Natural killer cell (primary cell): ENCODE measurements at regions not wholly inside any gene's neighbourhood (a gene's known extent, or its start where the extent isn't known, plus 50 kb on each side); places are given as distances from the start of the nearest gene placed in this dataset.

Source experiments
- ATAC-seq, 3 donors: fragments of 150-1000 bp in 2 of 3; fragments of 200-7000 bp in 1 of 3; cut with Tn5 transposase; 1 replicate in 1 of 3; 2 replicates in 2 of 3; pipeline ENCODE4 v1.10.0; 2021; ENCODE audit warnings: mild to moderate bottlenecking in 2 of 3, moderate library complexity in 2 of 3
- DNase-seq, 2 donors: peaks; one replicate each; pipeline versions ENCODE4 v3.0.0 to v3.0.0-alpha.2; 2013 to 2021; ENCODE audit warnings: mixed read lengths in 1 of 2
- H3K27ac ChIP-seq: one replicate; pipeline ENCODE4 v1.5.1; 2013; ENCODE audit warnings: mild to moderate bottlenecking, low read length
- H3K27me3 ChIP-seq: one replicate; pipeline ENCODE4 v1.6.1; 2013; ENCODE audit warnings: low read length; ENCODE audit not compliant: control insufficient read depth, insufficient read depth
- H3K36me3 ChIP-seq: one replicate; pipeline ENCODE4 v1.6.1; 2013; ENCODE audit warnings: low read length; ENCODE audit not compliant: control insufficient read depth, insufficient read depth
- H3K4me1 ChIP-seq: one replicate; pipeline ENCODE4 v1.6.1; 2013; ENCODE audit warnings: low read length; ENCODE audit not compliant: control insufficient read depth, insufficient read depth
- H3K4me3 ChIP-seq: one replicate; pipeline ENCODE4 v1.5.1; 2013; ENCODE audit warnings: low read length
- H3K9me3 ChIP-seq: one replicate; pipeline ENCODE4 v1.6.1; 2013; ENCODE audit warnings: low read length; ENCODE audit not compliant: control insufficient read depth, insufficient read depth
- H3K27ac Mint-ChIP-seq, 2 donors: one replicate each; pipeline ENCODE4 v1.8.0; 2022; ENCODE audit warnings: mild to moderate bottlenecking in 2 of 2, mixed read lengths in 2 of 2, moderate library complexity in 1 of 2
- H3K27me3 Mint-ChIP-seq, 2 donors: one replicate each; pipeline ENCODE4 v1.8.0; 2022; ENCODE audit warnings: low read depth in 2 of 2, mixed read lengths in 2 of 2
- H3K36me3 Mint-ChIP-seq: one replicate; pipeline ENCODE4 v1.8.0; 2022; ENCODE audit warnings: mixed read lengths
- H3K4me1 Mint-ChIP-seq, 2 donors: one replicate each; pipeline ENCODE4 v1.8.0; 2022; ENCODE audit warnings: mixed read lengths in 2 of 2
- H3K4me3 Mint-ChIP-seq: one replicate; pipeline ENCODE4 v1.8.0; 2022; ENCODE audit warnings: mild to moderate bottlenecking, moderate library complexity, mixed read lengths
- H3K9me3 Mint-ChIP-seq, 2 donors: one replicate each; pipeline ENCODE4 v1.8.0; 2022; ENCODE audit warnings: mixed read lengths in 2 of 2
- WGBS: methylation state at CpG from one replicate; pipeline ENCODE4 v1.1.7; 2013; ENCODE audit warnings: missing lambda C conversion rate; ENCODE audit not compliant: insufficient coverage; 5-methylcytosine and 5-hydroxymethylcytosine counted together
- intact Hi-C: fragments of 100-400 bp; cut with micrococcal nuclease; formaldehyde crosslinking; loops from one replicate; pipeline ENCODE4 v1.14.2; 2022
- TF ChIP-seq, protein P1 (sequence below): fragments of 200-600 bp; IDR thresholded peaks from one replicate; pipeline ENCODE4 v1.8.0; 2022; ENCODE audit warnings: antibody characterized with exemption

DNA sequence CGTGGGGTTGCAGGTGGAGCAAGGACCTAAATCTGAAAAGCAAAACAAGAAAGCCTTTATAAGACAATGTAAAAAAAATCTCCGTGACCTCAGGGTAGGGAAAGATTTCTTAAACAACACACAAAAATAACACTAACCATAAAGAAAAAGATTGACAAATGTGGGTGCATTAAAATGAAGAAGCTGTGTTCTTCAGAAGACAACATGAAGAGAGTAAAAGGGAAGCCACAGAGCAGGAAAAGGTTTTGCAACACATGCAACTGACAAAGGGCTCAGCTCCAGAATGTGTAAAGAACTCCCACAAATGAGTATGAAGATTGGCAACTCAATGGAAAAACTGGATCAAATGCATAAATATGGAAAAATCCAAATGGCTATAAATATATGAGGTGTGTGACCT lies 74.2 kb downstream of the MAGEF1 start:
- Mint-ChIP-seq H3K27ac (no peak overlapping the region), H3K36me3 (no peaks in the 10 kb centered on the region), H3K9me3 (no peaks in the 10 kb centered on the region), H3K27me3 (peaks cover 0 to 14% of the 10 kb centered on the region in 2 donors), H3K4me3 (no peak overlapping the region), H3K4me1 (peaks cover 0 to 7% of the 10 kb centered on the region in 2 donors)
- Histone ChIP-seq H3K4me1 (peaks cover 29% of the 10 kb centered on the region), H3K36me3 (no peaks in the 10 kb centered on the region), H3K27me3 (no peaks in the 10 kb centered on the region), H3K4me3 (no peak overlapping the region), H3K27ac (no peak overlapping the region), H3K9me3 (no peaks in the 10 kb centered on the region)
- intact Hi-C loops = no loop called here
- DNase-seq (peak in 1 of 2 donors; percentile 30), ATAC-seq (no peak)
- 50% methylated on average over 1 of the region's 2 CpGs for WGBS
- TF ChIP-seq, protein P1, sequence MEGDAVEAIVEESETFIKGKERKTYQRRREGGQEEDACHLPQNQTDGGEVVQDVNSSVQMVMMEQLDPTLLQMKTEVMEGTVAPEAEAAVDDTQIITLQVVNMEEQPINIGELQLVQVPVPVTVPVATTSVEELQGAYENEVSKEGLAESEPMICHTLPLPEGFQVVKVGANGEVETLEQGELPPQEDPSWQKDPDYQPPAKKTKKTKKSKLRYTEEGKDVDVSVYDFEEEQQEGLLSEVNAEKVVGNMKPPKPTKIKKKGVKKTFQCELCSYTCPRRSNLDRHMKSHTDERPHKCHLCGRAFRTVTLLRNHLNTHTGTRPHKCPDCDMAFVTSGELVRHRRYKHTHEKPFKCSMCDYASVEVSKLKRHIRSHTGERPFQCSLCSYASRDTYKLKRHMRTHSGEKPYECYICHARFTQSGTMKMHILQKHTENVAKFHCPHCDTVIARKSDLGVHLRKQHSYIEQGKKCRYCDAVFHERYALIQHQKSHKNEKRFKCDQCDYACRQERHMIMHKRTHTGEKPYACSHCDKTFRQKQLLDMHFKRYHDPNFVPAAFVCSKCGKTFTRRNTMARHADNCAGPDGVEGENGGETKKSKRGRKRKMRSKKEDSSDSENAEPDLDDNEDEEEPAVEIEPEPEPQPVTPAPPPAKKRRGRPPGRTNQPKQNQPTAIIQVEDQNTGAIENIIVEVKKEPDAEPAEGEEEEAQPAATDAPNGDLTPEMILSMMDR = no peak

DNA sequence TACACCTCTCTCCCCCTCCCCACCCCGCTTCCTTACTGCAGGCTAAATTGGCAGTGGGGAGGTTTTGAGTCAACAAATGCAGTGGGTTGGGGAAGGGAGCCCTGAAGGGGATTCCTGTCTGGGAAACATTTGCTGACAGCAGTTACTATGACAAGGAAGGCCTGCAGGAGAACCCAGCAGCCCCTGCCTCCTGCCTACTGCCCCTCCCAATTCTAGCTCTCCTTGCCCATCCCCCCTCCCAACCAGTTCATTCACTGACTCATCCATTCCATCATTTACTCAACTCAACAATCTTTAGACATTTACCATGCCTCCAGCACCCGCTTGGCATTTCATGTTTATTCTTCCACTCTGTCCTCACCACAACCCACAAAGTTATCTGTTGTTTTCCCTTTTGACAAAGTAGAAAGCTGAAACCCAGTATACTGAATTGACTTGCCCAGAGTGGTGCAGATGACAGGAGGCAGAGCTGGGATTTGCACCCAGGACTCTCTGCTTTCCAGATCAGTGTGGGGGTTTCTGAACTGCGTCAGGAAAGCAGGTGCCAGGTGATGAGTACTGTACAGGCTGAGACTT lies 75.0 kb downstream of the MAGEF1 start:
- Mint-ChIP-seq H3K27me3 (peaks cover 0 to 14% of the 10 kb centered on the region in 2 donors), H3K36me3 (no peaks in the 10 kb centered on the region), H3K27ac (no peak overlapping the region), H3K9me3 (no peaks in the 10 kb centered on the region), H3K4me1 (peaks cover 0 to 7% of the 10 kb centered on the region in 2 donors), H3K4me3 (no peak overlapping the region)
- Histone ChIP-seq H3K9me3 (no peaks in the 10 kb centered on the region), H3K4me3 (no peak overlapping the region), H3K27ac (no peak overlapping the region), H3K27me3 (no peaks in the 10 kb centered on the region), H3K4me1 (peaks cover 29% of the 10 kb centered on the region), H3K36me3 (no peaks in the 10 kb centered on the region)
- ATAC-seq (peak in 2 of 3 donors; percentile 18 to 28), DNase-seq (peak in 1 of 2 donors; percentile 28)
- intact Hi-C loops = no loop called here
- 53% methylated on average over 2 of the region's 3 CpGs for WGBS
- TF ChIP-seq, protein P1 = no peak

DNA sequence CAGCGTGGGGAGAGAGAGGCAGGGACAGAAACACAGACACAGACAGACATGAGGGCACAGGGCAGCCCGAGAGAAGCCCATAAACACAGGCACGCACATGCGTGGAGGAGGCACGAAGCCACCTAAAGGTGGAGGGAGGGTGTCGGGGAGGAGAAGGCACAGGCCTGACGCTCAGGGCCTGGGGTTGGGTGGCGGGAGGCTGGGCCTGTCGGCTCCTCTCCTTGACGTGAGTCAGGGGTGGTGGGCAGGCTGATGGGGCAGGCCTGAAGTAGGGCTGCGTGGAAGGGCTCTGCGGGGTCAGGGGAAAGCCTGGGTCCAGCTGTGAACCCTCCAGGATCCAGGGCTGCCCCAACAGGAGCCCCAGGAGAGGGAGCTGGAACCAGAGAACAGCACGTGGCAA lies 74.2 kb downstream of the EPHB3 start:
- TF ChIP-seq, protein P1 = no peak
- H3K27ac Mint-ChIP-seq = no peak overlapping the region
- H3K4me1 Mint-ChIP-seq = peaks cover 0 to 7% of the 10 kb centered on the region in 2 donors
- H3K27me3 Mint-ChIP-seq = peaks cover 0 to 14% of the 10 kb centered on the region in 2 donors
- DNase-seq (no peak), ATAC-seq (no peak)
- no peak overlapping the region for H3K4me3 Mint-ChIP-seq
- Histone ChIP-seq H3K27me3 (no peaks in the 10 kb centered on the region), H3K4me1 (peaks cover 29% of the 10 kb centered on the region), H3K4me3 (no peak overlapping the region), H3K27ac (no peak overlapping the region), H3K9me3 (no peaks in the 10 kb centered on the region), H3K36me3 (no peaks in the 10 kb centered on the region)
- intact Hi-C loops = no loop called here
- H3K9me3 Mint-ChIP-seq = no peaks in the 10 kb centered on the region
- 82% methylated on average over 13 of the region's 13 CpGs for WGBS
- no peaks in the 10 kb centered on the region for H3K36me3 Mint-ChIP-seq

DNA sequence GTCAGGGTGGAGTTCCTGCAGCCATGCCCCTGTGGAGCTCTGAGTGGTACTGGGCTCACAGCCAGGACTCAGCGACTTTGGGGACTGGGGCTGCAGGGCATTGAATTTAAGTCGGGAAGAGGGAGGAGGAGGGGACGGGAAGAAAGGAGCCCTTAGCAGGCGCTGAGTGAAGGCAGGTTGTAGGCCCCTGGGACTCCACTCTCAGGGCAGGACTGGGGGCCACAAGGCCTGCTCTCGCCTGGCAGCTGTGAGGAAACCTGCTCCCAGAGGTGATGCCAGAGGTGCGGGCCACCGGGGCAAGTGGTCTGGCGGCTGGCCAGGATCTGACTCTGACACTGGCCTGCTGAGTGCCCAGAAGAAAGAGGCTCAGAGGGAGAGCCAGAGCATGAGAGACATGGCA lies 73.5 kb downstream of the EPHB3 start:
- TF ChIP-seq, protein P1 = no peak
- no peaks in the 10 kb centered on the region for H3K36me3 ChIP-seq

More for the DNA sequence above, 73.5 kb downstream of the EPHB3 start:
- ATAC-seq (no peak), DNase-seq (no peak)
- H3K27me3 ChIP-seq = no peaks in the 10 kb centered on the region
- Mint-ChIP-seq H3K36me3 (no peaks in the 10 kb centered on the region), H3K27ac (no peak overlapping the region), H3K4me3 (no peak overlapping the region), H3K9me3 (no peaks in the 10 kb centered on the region), H3K4me1 (peaks cover 0 to 7% of the 10 kb centered on the region in 2 donors), H3K27me3 (peaks cover 0 to 14% of the 10 kb centered on the region in 2 donors)
- no peak overlapping the region for H3K4me3 ChIP-seq
- H3K27ac ChIP-seq = no peak overlapping the region
- H3K4me1 ChIP-seq = peaks cover 29% of the 10 kb centered on the region
- 48% methylated on average over 8 of the region's 8 CpGs for WGBS
- intact Hi-C loops = no loop called here
- no peaks in the 10 kb centered on the region for H3K9me3 ChIP-seq
